Mesodermal cell (in vitro differentiated cells): ENCODE measurements at regions not wholly inside any gene's neighbourhood (a gene's known extent, or its start where the extent isn't known, plus 50 kb on each side); places are given as distances from the start of the nearest gene placed in this dataset.

Source experiments
- H3K27ac ChIP-seq: 2 replicates; pipeline ENCODE4 v1.7.0; 2013; ENCODE audit warnings: mild to moderate bottlenecking, low read depth, low read length, moderate library complexity; ENCODE audit not compliant: severe bottlenecking
- H3K36me3 ChIP-seq: 2 replicates; pipeline ENCODE4 v1.7.1; 2013; ENCODE audit warnings: mild to moderate bottlenecking, low read length, moderate library complexity; ENCODE audit not compliant: control insufficient read depth, insufficient read depth
- H3K4me1 ChIP-seq: one replicate; pipeline ENCODE4 v1.7.1; 2013; ENCODE audit warnings: mild to moderate bottlenecking, low read length; ENCODE audit not compliant: insufficient read depth, control insufficient read depth, poor library complexity, severe bottlenecking
- H3K4me3 ChIP-seq: 2 replicates; pipeline ENCODE4 v1.7.0; 2013; ENCODE audit warnings: low read length, control low read depth, mild to moderate bottlenecking; ENCODE audit not compliant: insufficient read depth, poor library complexity, severe bottlenecking; ENCODE audit errors: extremely low read depth
- H3K9me3 ChIP-seq: 2 replicates; pipeline ENCODE4 v1.7.1; 2013; ENCODE audit warnings: mild to moderate bottlenecking, low read length, moderate library complexity; ENCODE audit not compliant: control insufficient read depth
- WGBS, 2 experiments: methylation state at CpG; one replicate each; pipeline ENCODE4 v1.1.5; 2013; ENCODE audit warnings: missing lambda C conversion rate in 2 of 2; ENCODE audit not compliant: insufficient coverage in 2 of 2; 5-methylcytosine and 5-hydroxymethylcytosine counted together

- H3K27ac ChIP-seq, result no peak overlapping the region
- no peaks in the 10 kb centered on the region for H3K9me3 ChIP-seq
- no peaks in the 10 kb centered on the region for H3K4me1 ChIP-seq
- no peaks in the 10 kb centered on the region for H3K36me3 ChIP-seq
- WGBS, 2 experiments, result 78 to 89% methylated on average over 7 of the region's 7 CpGs
- no peak overlapping the region for H3K4me3 ChIP-seq
Measured at GRCh38 chr12:131347732-131348131, 363.2 kb upstream of the SFSWAP start.

- Histone ChIP-seq H3K4me3 (no peak overlapping the region), H3K27ac (no peak overlapping the region), H3K4me1 (no peaks in the 10 kb centered on the region), H3K9me3 (no peaks in the 10 kb centered on the region), H3K36me3 (no peaks in the 10 kb centered on the region)
- 55 to 66% methylated on average over 10 to 13 of the region's 13 CpGs for WGBS, 2 experiments
Measured at GRCh38 chr12:131348231-131348630, 362.7 kb upstream of the SFSWAP start.

GRCh38 chr12:131348646-131349045 is 362.2 kb upstream of the SFSWAP start:
- Histone ChIP-seq H3K36me3 (no peaks in the 10 kb centered on the region), H3K4me1 (no peaks in the 10 kb centered on the region), H3K27ac (no peak overlapping the region), H3K4me3 (no peak overlapping the region), H3K9me3 (no peaks in the 10 kb centered on the region)
- WGBS, 2 experiments, result 75% methylated on average over 1 of the region's 4 CpGs; no CpG with 5 or more reads in 1 of the 2 experiments

- H3K4me3 ChIP-seq, result no peak overlapping the region
- no peaks in the 10 kb centered on the region for H3K36me3 ChIP-seq
- 88 to 95% methylated on average over 18 to 20 of the region's 20 CpGs for WGBS, 2 experiments
- no peak overlapping the region for H3K27ac ChIP-seq
- no peaks in the 10 kb centered on the region for H3K4me1 ChIP-seq
- no peaks in the 10 kb centered on the region for H3K9me3 ChIP-seq
Measured at GRCh38 chr12:131349397-131350127, 361.3 kb upstream of the SFSWAP start.

GRCh38 chr12:131350943-131351318 is 360.0 kb upstream of the SFSWAP start:
- Histone ChIP-seq H3K27ac (no peak overlapping the region), H3K9me3 (no peaks in the 10 kb centered on the region), H3K4me1 (no peaks in the 10 kb centered on the region), H3K4me3 (no peak overlapping the region), H3K36me3 (no peaks in the 10 kb centered on the region)
- 90 to 100% methylated on average over 2 to 3 of the region's 3 CpGs for WGBS, 2 experiments

GRCh38 chr12:131351319-131352028 is 359.4 kb upstream of the SFSWAP start:
- Histone ChIP-seq H3K4me1 (no peaks in the 10 kb centered on the region), H3K36me3 (no peaks in the 10 kb centered on the region), H3K9me3 (no peaks in the 10 kb centered on the region), H3K27ac (no peak overlapping the region), H3K4me3 (no peak overlapping the region)
- 63 to 92% methylated on average over 1 to 3 of the region's 5 CpGs for WGBS, 2 experiments

GRCh38 chr12:131352296-131352900 is 358.5 kb upstream of the SFSWAP start:
- 83 to 91% methylated on average over 20 to 21 of the region's 21 CpGs for WGBS, 2 experiments
- Histone ChIP-seq H3K36me3 (no peaks in the 10 kb centered on the region), H3K4me3 (no peak overlapping the region), H3K4me1 (no peaks in the 10 kb centered on the region), H3K9me3 (no peaks in the 10 kb centered on the region), H3K27ac (no peak overlapping the region)

- Histone ChIP-seq H3K4me3 (no peak overlapping the region), H3K27ac (no peak overlapping the region), H3K9me3 (no peaks in the 10 kb centered on the region), H3K36me3 (no peaks in the 10 kb centered on the region), H3K4me1 (no peaks in the 10 kb centered on the region)
- WGBS, 2 experiments, result 83 to 87% methylated on average over 1 to 2 of the region's 2 CpGs
Measured at GRCh38 chr12:131353376-131353775, 357.5 kb upstream of the SFSWAP start.

GRCh38 chr12:131353826-131354225 is 357.1 kb upstream of the SFSWAP start:
- H3K4me3 ChIP-seq, result no peak overlapping the region
- no peaks in the 10 kb centered on the region for H3K9me3 ChIP-seq
- H3K36me3 ChIP-seq, result no peaks in the 10 kb centered on the region
- no peak overlapping the region for H3K27ac ChIP-seq
- WGBS, 2 experiments, result 78 to 80% methylated on average over 5 of the region's 6 CpGs
- no peaks in the 10 kb centered on the region for H3K4me1 ChIP-seq

GRCh38 chr12:131355361-131356245 is 355.3 kb upstream of the SFSWAP start:
- 91 to 92% methylated on average over 22 to 25 of the region's 29 CpGs for WGBS, 2 experiments
- no peaks in the 10 kb centered on the region for H3K9me3 ChIP-seq
- H3K4me1 ChIP-seq, result no peaks in the 10 kb centered on the region
- H3K4me3 ChIP-seq, result no peak overlapping the region
- no peaks in the 10 kb centered on the region for H3K36me3 ChIP-seq
- no peak overlapping the region for H3K27ac ChIP-seq
